HG03460 (cell line): ENCODE measurements at regions not wholly inside any gene's neighbourhood (a gene's known extent, or its start where the extent isn't known, plus 50 kb on each side); places are given as distances from the start of the nearest gene placed in this dataset.

Experiments
- ATAC-seq: cut with Tn5 transposase; IDR thresholded peaks from one replicate; pipeline ENCODE4 v1.9.1; 2021; ENCODE audit not compliant: unreplicated experiment

GRCh38 chr2:19300961-19301360 lies 57.5 kb downstream of the OSR1 start:
- no peak for ATAC-seq

GRCh38 chr2:19299522-19299921 lies 58.9 kb downstream of the OSR1 start:
- no peak for ATAC-seq

GRCh38 chr2:19299032-19299431 lies 59.4 kb downstream of the OSR1 start:
- no peak for ATAC-seq

- ATAC-seq: no peak
These were observed 60.7 kb downstream of the OSR1 start for GRCh38 chr2:19297716-19298115.

- no peak for ATAC-seq
These were observed 62.4 kb downstream of the OSR1 start for GRCh38 chr2:19295998-19296502.

GRCh38 chr2:19292007-19292406 lies 66.4 kb downstream of the OSR1 start:
- ATAC-seq: no peak

GRCh38 chr2:19288291-19288690 lies 70.1 kb downstream of the OSR1 start:
- no peak for ATAC-seq

GRCh38 chr2:19287324-19287723 lies 71.1 kb downstream of the OSR1 start:
- ATAC-seq: no peak

GRCh38 chr2:19282305-19282704 lies 76.1 kb downstream of the OSR1 start:
- no peak for ATAC-seq

- no peak for ATAC-seq
These were observed 84.0 kb downstream of the OSR1 start for GRCh38 chr2:19274439-19274838.

- no peak for ATAC-seq
These were observed 85.4 kb downstream of the OSR1 start for GRCh38 chr2:19272941-19273470.

- ATAC-seq: no peak
These were observed 86.4 kb downstream of the OSR1 start for GRCh38 chr2:19272039-19272438.

GRCh38 chr2:19264852-19265251 lies 93.6 kb downstream of the OSR1 start:
- no peak for ATAC-seq

GRCh38 chr2:19262150-19262549 lies 96.3 kb downstream of the OSR1 start:
- ATAC-seq: no peak

GRCh38 chr2:19261061-19261460 lies 97.4 kb downstream of the OSR1 start:
- no peak for ATAC-seq

GRCh38 chr2:19256121-19256601 lies 102.3 kb downstream of the OSR1 start:
- no peak for ATAC-seq

GRCh38 chr2:19255481-19255880 lies 102.9 kb downstream of the OSR1 start:
- ATAC-seq: no peak

- ATAC-seq: no peak
These were observed 106.9 kb downstream of the OSR1 start for GRCh38 chr2:19251554-19251953.

GRCh38 chr2:19250906-19251305 lies 107.5 kb downstream of the OSR1 start:
- ATAC-seq: no peak

- ATAC-seq: no peak
These were observed 111.2 kb downstream of the OSR1 start for GRCh38 chr2:19247186-19247585.

GRCh38 chr2:19246496-19246895 lies 111.9 kb downstream of the OSR1 start:
- ATAC-seq: no peak

- no peak for ATAC-seq
These were observed 113.7 kb downstream of the OSR1 start for GRCh38 chr2:19244460-19245363.
